ENCODE measurements at regions not wholly inside any gene's neighbourhood (a gene's known extent, or its start where the extent isn't known, plus 50 kb on each side); places are given as distances from the start of the nearest gene placed in this dataset.

GRCh38 chr5:57805732-57806131, 323.1 kb upstream of the ACTBL2 start:
- WGBS, result 96% methylated on average over 1 of the region's 1 CpG
- no peaks in the 10 kb centered on the region for H3K27me3 ChIP-seq (replicated peaks; ENCODE audit: insufficient read depth)
- H3K4me1 ChIP-seq (replicated peaks), result no peaks in the 10 kb centered on the region
- H3K4me3 ChIP-seq, result no peak overlapping the region
- no peaks in the 10 kb centered on the region for H3K9me3 ChIP-seq
- no peaks in the 10 kb centered on the region for H3K36me3 ChIP-seq
- TF ChIP-seq POLR2AphosphoS5 (IDR thresholded peaks at IDR 0.05) (no peak), POLR2A (IDR thresholded peaks at IDR 0.05) (no peak), CTCF (IDR thresholded peaks at IDR 0.05) (no peak)
- H3K27ac ChIP-seq, result no peak overlapping the region
- DNase-seq (ENCODE audit: low spot score), result no peak
- intact Hi-C loops (cut with DNase I), result no loop called here

- no peak overlapping the region for H3K4me3 ChIP-seq
- TF ChIP-seq POLR2AphosphoS5 (IDR thresholded peaks at IDR 0.05), result no peak
- TF ChIP-seq POLR2A (IDR thresholded peaks at IDR 0.05), result no peak
- no peak for TF ChIP-seq CTCF (IDR thresholded peaks at IDR 0.05)
- DNase-seq (ENCODE audit: low spot score), result no peak
- intact Hi-C loops (cut with DNase I), result no loop called here
- no peaks in the 10 kb centered on the region for H3K36me3 ChIP-seq
- no peaks in the 10 kb centered on the region for H3K27me3 ChIP-seq (replicated peaks; ENCODE audit: insufficient read depth)
- H3K4me1 ChIP-seq (replicated peaks), result no peaks in the 10 kb centered on the region
- no peak overlapping the region for H3K27ac ChIP-seq
- no peaks in the 10 kb centered on the region for H3K9me3 ChIP-seq
Measured at GRCh38 chr5:57805170-57805569, 322.6 kb upstream of the ACTBL2 start.

GRCh38 chr5:57804505-57804904, 321.9 kb upstream of the ACTBL2 start:
- no peak for TF ChIP-seq POLR2AphosphoS5 (IDR thresholded peaks at IDR 0.05)
- no peak for TF ChIP-seq CTCF (IDR thresholded peaks at IDR 0.05)
- intact Hi-C loops (cut with DNase I), result no loop called here
- H3K4me1 ChIP-seq (replicated peaks), result no peaks in the 10 kb centered on the region
- H3K27ac ChIP-seq, result no peak overlapping the region
- 90% methylated on average over 1 of the region's 1 CpG for WGBS
- no peak for DNase-seq (ENCODE audit: low spot score)
- no peaks in the 10 kb centered on the region for H3K9me3 ChIP-seq
- H3K36me3 ChIP-seq, result no peaks in the 10 kb centered on the region
- no peaks in the 10 kb centered on the region for H3K27me3 ChIP-seq (replicated peaks; ENCODE audit: insufficient read depth)
- H3K4me3 ChIP-seq, result no peak overlapping the region

- Histone ChIP-seq H3K27me3 (replicated peaks; ENCODE audit: insufficient read depth) (no peaks in the 10 kb centered on the region), H3K4me3 (no peak overlapping the region), H3K4me1 (replicated peaks) (no peaks in the 10 kb centered on the region), H3K27ac (no peak overlapping the region), H3K9me3 (no peaks in the 10 kb centered on the region), H3K36me3 (no peaks in the 10 kb centered on the region)
- no peak for DNase-seq (ENCODE audit: low spot score)
- intact Hi-C loops (cut with DNase I), result no loop called here
- TF ChIP-seq POLR2AphosphoS5 (IDR thresholded peaks at IDR 0.05), result no peak
- TF ChIP-seq POLR2A (IDR thresholded peaks at IDR 0.05), result no peak
- TF ChIP-seq CTCF (IDR thresholded peaks at IDR 0.05), result no peak
- 82% methylated on average over 2 of the region's 2 CpGs for WGBS
Measured at GRCh38 chr5:57804007-57804444, 321.4 kb upstream of the ACTBL2 start.

- Histone ChIP-seq H3K4me3 (no peak overlapping the region), H3K27me3 (replicated peaks; ENCODE audit: insufficient read depth) (no peaks in the 10 kb centered on the region), H3K9me3 (no peaks in the 10 kb centered on the region), H3K36me3 (no peaks in the 10 kb centered on the region), H3K27ac (no peak overlapping the region), H3K4me1 (replicated peaks) (no peaks in the 10 kb centered on the region)
- no peak for DNase-seq (ENCODE audit: low spot score)
- intact Hi-C loops (cut with DNase I), result no loop called here
- 82% methylated on average over 3 of the region's 3 CpGs for WGBS
- TF ChIP-seq POLR2A (IDR thresholded peaks at IDR 0.05), result no peak
- TF ChIP-seq POLR2AphosphoS5 (IDR thresholded peaks at IDR 0.05), result no peak
- no peak for TF ChIP-seq CTCF (IDR thresholded peaks at IDR 0.05)
Measured at GRCh38 chr5:57802131-57802530, 319.5 kb upstream of the ACTBL2 start.
